Neural progenitor cell (in vitro differentiated cells): ENCODE measurements at regions not wholly inside any gene's neighbourhood (a gene's known extent, or its start where the extent isn't known, plus 50 kb on each side); places are given as distances from the start of the nearest gene placed in this dataset.

Experiments used
- DNase-seq: peaks from one replicate; pipeline ENCODE4 v3.0.0-alpha.2; 2016; ENCODE audit warnings: low spot score
- H2AFZ ChIP-seq: fragments of 200-600 bp; sonication (generic); replicated peaks from 2 replicates; pipeline ENCODE4 v1.6.1; 2016; ENCODE audit warnings: antibody characterized with exemption
- H3F3A ChIP-seq: fragments of 200-600 bp; sonication (generic); 2 replicates; pipeline ENCODE4 v1.6.1; 2016; ENCODE audit warnings: antibody characterized with exemption, low read depth
- H3K27ac ChIP-seq: fragments of 200-600 bp; sonication (generic); 2 replicates; pipeline ENCODE4 v1.5.1; 2016; ENCODE audit warnings: mild to moderate bottlenecking
- H3K27me3 ChIP-seq: fragments of 200-600 bp; sonication (generic); 2 replicates; pipeline ENCODE4 v1.6.1; 2016; ENCODE audit warnings: mild to moderate bottlenecking, moderate library complexity
- H3K36me3 ChIP-seq: fragments of 200-600 bp; sonication (generic); 2 replicates; pipeline ENCODE4 v1.5.1; 2016
- H3K4me1 ChIP-seq: fragments of 200-600 bp; sonication (generic); 2 replicates; pipeline ENCODE4 v1.6.1; 2016; ENCODE audit warnings: mixed run types
- H3K4me2 ChIP-seq: fragments of 200-600 bp; sonication (generic); 2 replicates; pipeline ENCODE4 v1.6.1; 2016
- H3K4me3 ChIP-seq: fragments of 200-600 bp; sonication (generic); 2 replicates; pipeline ENCODE4 v1.5.1; 2016
- H3K79me2 ChIP-seq: fragments of 200-600 bp; sonication (generic); 2 replicates; pipeline ENCODE4 v1.6.1; 2016; ENCODE audit warnings: low read depth
- H3K9ac ChIP-seq: fragments of 200-600 bp; sonication (generic); 2 replicates; pipeline ENCODE4 v1.6.1; 2016
- H3K9me3 ChIP-seq: fragments of 200-600 bp; sonication (generic); 2 replicates; pipeline ENCODE4 v1.5.1; 2016; ENCODE audit warnings: low read depth
- H4K20me1 ChIP-seq: fragments of 200-600 bp; sonication (generic); 2 replicates; pipeline ENCODE4 v1.6.1; 2016; ENCODE audit warnings: low read depth
- H3K27ac Mint-ChIP-seq: 3 replicates; pipeline ENCODE4 v1.8.0; 2021; ENCODE audit warnings: mixed read lengths
- H3K27me3 Mint-ChIP-seq: 2 replicates; pipeline ENCODE4 v1.8.0; 2022; ENCODE audit warnings: low read depth, mild to moderate bottlenecking, inconsistent platforms, moderate library complexity, mixed read lengths; ENCODE audit not compliant: insufficient read depth
- H3K36me3 Mint-ChIP-seq: 3 replicates; pipeline ENCODE4 v1.8.0; 2021; ENCODE audit warnings: mixed read lengths
- H3K4me1 Mint-ChIP-seq: 3 replicates; pipeline ENCODE4 v1.8.0; 2021; ENCODE audit warnings: mixed read lengths
- H3K4me3 Mint-ChIP-seq: 3 replicates; pipeline ENCODE4 v1.8.0; 2021; ENCODE audit warnings: mild to moderate bottlenecking, moderate library complexity, mixed read lengths
- H3K9me3 Mint-ChIP-seq: 3 replicates; pipeline ENCODE4 v1.8.0; 2020; ENCODE audit warnings: mixed read lengths
- EZH2 ChIP-seq: fragments of 200-600 bp; sonication (generic); IDR thresholded peaks from 2 replicates; pipeline ENCODE4 v1.6.1; 2017; ENCODE audit warnings: antibody characterized with exemption, mild to moderate bottlenecking, moderate library complexity
- EZH2phosphoT487 ChIP-seq: fragments of 200-600 bp; sonication (generic); IDR thresholded peaks from 2 replicates; pipeline ENCODE4 v1.6.1; 2017; ENCODE audit warnings: antibody characterized with exemption
- TF ChIP-seq, protein P1 (sequence below): fragments of 200-600 bp; sonication (generic); IDR thresholded peaks from 2 replicates; pipeline ENCODE4 v1.5.1; 2017; ENCODE audit warnings: antibody characterized with exemption, mild to moderate bottlenecking

DNA sequence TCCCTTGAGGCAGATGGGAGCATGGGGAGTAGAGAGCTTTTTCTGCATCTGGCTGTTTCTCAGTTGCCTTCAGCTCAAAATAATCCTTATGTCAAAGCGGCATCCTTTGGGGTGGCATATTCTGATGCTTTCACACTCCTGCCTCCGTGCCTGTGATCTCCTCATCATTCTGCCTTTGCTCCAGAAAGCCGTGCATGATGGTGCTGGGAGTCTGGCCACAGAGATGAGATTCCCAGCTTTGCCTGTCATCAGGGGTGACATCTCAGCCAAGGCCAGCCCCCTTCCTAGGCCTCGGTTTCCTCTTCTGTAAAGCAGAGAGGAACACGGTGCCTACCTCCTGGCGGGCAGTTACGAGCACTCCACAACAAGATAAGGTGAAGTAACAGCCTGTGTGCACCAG lies 96.3 kb upstream of the ALDH1A3 start:
- H4K20me1 ChIP-seq: no peaks in the 10 kb centered on the region
- Mint-ChIP-seq H3K4me1 (peaks cover 2% of the 10 kb centered on the region), H3K9me3 (no peaks in the 10 kb centered on the region), H3K27me3 (peaks cover 5% of the 10 kb centered on the region), H3K4me3 (no peak overlapping the region), H3K36me3 (no peaks in the 10 kb centered on the region), H3K27ac (no peak overlapping the region)
- H3K4me1 ChIP-seq: no peaks in the 10 kb centered on the region
- no peaks in the 10 kb centered on the region for H3K27me3 ChIP-seq
- peak; percentile 1 for DNase-seq
- no peaks in the 10 kb centered on the region for H3K36me3 ChIP-seq
- H3K79me2 ChIP-seq: no peaks in the 10 kb centered on the region
- no peak overlapping the region for H3K9ac ChIP-seq
- no peak for TF ChIP-seq EZH2phosphoT487
- TF ChIP-seq EZH2: no peak
- TF ChIP-seq, protein P1, sequence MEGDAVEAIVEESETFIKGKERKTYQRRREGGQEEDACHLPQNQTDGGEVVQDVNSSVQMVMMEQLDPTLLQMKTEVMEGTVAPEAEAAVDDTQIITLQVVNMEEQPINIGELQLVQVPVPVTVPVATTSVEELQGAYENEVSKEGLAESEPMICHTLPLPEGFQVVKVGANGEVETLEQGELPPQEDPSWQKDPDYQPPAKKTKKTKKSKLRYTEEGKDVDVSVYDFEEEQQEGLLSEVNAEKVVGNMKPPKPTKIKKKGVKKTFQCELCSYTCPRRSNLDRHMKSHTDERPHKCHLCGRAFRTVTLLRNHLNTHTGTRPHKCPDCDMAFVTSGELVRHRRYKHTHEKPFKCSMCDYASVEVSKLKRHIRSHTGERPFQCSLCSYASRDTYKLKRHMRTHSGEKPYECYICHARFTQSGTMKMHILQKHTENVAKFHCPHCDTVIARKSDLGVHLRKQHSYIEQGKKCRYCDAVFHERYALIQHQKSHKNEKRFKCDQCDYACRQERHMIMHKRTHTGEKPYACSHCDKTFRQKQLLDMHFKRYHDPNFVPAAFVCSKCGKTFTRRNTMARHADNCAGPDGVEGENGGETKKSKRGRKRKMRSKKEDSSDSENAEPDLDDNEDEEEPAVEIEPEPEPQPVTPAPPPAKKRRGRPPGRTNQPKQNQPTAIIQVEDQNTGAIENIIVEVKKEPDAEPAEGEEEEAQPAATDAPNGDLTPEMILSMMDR: no peak
- H2AFZ ChIP-seq: no peak overlapping the region
- H3K4me3 ChIP-seq: no peak overlapping the region
- no peaks in the 10 kb centered on the region for H3F3A ChIP-seq
- H3K4me2 ChIP-seq: no peak overlapping the region
- H3K9me3 ChIP-seq: no peaks in the 10 kb centered on the region
- no peak overlapping the region for H3K27ac ChIP-seq

GRCh38 chr15:100783760-100784492 lies 95.7 kb upstream of the ALDH1A3 start:
- Histone ChIP-seq H4K20me1 (no peaks in the 10 kb centered on the region), H3K79me2 (no peaks in the 10 kb centered on the region), H3K9ac (no peak overlapping the region), H3K4me2 (no peak overlapping the region), H3K36me3 (no peaks in the 10 kb centered on the region), H3F3A (no peaks in the 10 kb centered on the region), H3K4me3 (no peak overlapping the region), H3K4me1 (no peaks in the 10 kb centered on the region), H2AFZ (no peak overlapping the region), H3K27ac (no peak overlapping the region), H3K27me3 (no peaks in the 10 kb centered on the region), H3K9me3 (no peaks in the 10 kb centered on the region)
- no peak overlapping the region for H3K27ac Mint-ChIP-seq
- H3K27me3 Mint-ChIP-seq: peaks cover 5% of the 10 kb centered on the region
- no peaks in the 10 kb centered on the region for H3K36me3 Mint-ChIP-seq
- H3K9me3 Mint-ChIP-seq: no peaks in the 10 kb centered on the region
- peak overlapping the region; percentile 48 for H3K4me3 Mint-ChIP-seq
- TF ChIP-seq EZH2phosphoT487: no peak
- TF ChIP-seq EZH2: no peak
- TF ChIP-seq, protein P1: no peak
- peak; percentile 1 for DNase-seq
- peaks cover 2% of the 10 kb centered on the region for H3K4me1 Mint-ChIP-seq

DNA sequence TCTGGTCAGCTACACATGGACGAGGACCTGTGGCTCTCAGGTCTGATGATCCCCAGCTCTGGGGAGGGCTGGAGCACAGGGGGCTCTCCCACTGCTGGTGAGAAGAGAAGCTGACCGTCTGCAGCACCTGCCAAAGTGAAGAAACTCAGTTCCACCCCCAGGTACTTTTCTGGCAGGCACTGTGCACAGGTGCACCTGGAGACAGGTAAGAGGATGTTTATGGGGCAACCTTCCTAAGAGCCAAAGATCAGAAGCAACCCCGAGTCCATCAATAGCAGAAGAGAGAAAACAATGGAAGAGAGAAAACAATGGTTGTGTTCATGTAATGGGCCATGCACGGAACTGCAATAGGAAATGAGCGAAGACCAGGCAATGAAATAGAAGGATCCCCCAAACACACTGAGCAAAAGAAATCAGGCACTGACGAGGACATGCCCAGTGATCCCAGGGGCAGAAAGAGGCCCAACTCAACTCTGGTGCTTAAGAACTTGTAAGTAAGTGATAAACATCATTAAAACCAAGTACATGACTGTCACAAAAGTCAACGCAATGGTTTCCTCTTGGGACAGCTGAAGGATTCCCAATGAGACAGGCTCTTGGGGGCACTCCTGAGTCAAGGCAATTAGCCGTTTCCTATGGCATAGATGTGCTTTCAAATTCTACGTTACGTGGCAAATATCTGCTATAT lies 95.0 kb upstream of the ALDH1A3 start:
- no peaks in the 10 kb centered on the region for H3F3A ChIP-seq
- no peak overlapping the region for H3K27ac ChIP-seq

More for the DNA sequence above, 95.0 kb upstream of the ALDH1A3 start:
- Histone ChIP-seq H3K9me3 (no peaks in the 10 kb centered on the region), H3K36me3 (no peaks in the 10 kb centered on the region), H3K4me3 (no peak overlapping the region), H3K27me3 (no peaks in the 10 kb centered on the region), H3K79me2 (no peaks in the 10 kb centered on the region), H3K4me2 (no peak overlapping the region), H3K4me1 (no peaks in the 10 kb centered on the region), H3K9ac (no peak overlapping the region), H4K20me1 (no peaks in the 10 kb centered on the region), H2AFZ (no peak overlapping the region)
- Mint-ChIP-seq H3K4me1 (peaks cover 2% of the 10 kb centered on the region), H3K4me3 (no peak overlapping the region), H3K27ac (no peak overlapping the region), H3K27me3 (peaks cover 5% of the 10 kb centered on the region), H3K9me3 (no peaks in the 10 kb centered on the region), H3K36me3 (no peaks in the 10 kb centered on the region)
- DNase-seq: no peak
- TF ChIP-seq EZH2: no peak
- TF ChIP-seq EZH2phosphoT487: no peak
- TF ChIP-seq, protein P1: no peak
